H9 (cell line): ENCODE measurements at regions not wholly inside any gene's neighbourhood (a gene's known extent, or its start where the extent isn't known, plus 50 kb on each side); places are given as distances from the start of the nearest gene placed in this dataset.

ENCODE experiments used
- DNase-seq: peaks from one replicate; pipeline ENCODE4 v3.0.0-alpha.2; 2017
- H2AFZ ChIP-seq: one replicate; pipeline ENCODE4 v1.6.1; 2013; ENCODE audit warnings: mild to moderate bottlenecking, low read length, control low read depth, moderate library complexity
- H2AK5ac ChIP-seq: 2 replicates; pipeline ENCODE4 v1.6.1; 2013; ENCODE audit warnings: low read length, control low read depth, mixed read lengths; ENCODE audit not compliant: insufficient read length
- H2BK120ac ChIP-seq: one replicate; pipeline ENCODE4 v1.6.1; 2013; ENCODE audit warnings: low read depth, mild to moderate bottlenecking, low read length, control low read depth, inconsistent platforms; ENCODE audit not compliant: poor library complexity, severe bottlenecking
- H2BK12ac ChIP-seq: 2 replicates; pipeline ENCODE4 v1.6.1; 2013; ENCODE audit warnings: low read length, control low read depth, mixed read lengths, low read depth; ENCODE audit not compliant: insufficient read length
- H2BK15ac ChIP-seq: 2 replicates; pipeline ENCODE4 v1.6.1; 2013; ENCODE audit warnings: low read depth, low read length, control low read depth
- H2BK20ac ChIP-seq: one replicate; pipeline ENCODE4 v1.6.1; 2013; ENCODE audit warnings: low read depth, mild to moderate bottlenecking, low read length, control low read depth, inconsistent platforms; ENCODE audit not compliant: poor library complexity, severe bottlenecking
- H2BK5ac ChIP-seq: 2 replicates; pipeline ENCODE4 v1.6.1; 2013; ENCODE audit warnings: low read length, control low read depth, mixed read lengths; ENCODE audit not compliant: insufficient read length
- H3K14ac ChIP-seq: 2 replicates; pipeline ENCODE4 v1.6.1; 2013; ENCODE audit warnings: low read length, control low read depth; ENCODE audit not compliant: insufficient read depth
- H3K18ac ChIP-seq: 2 replicates; pipeline ENCODE4 v1.6.1; 2013; ENCODE audit warnings: low read depth, mild to moderate bottlenecking, mixed read lengths, low read length, control low read depth; ENCODE audit not compliant: insufficient read length
- H3K23ac ChIP-seq: 2 replicates; pipeline ENCODE4 v1.6.1; 2013; ENCODE audit warnings: low read length, control low read depth, mixed read lengths, low read depth; ENCODE audit not compliant: insufficient read length
- H3K23me2 ChIP-seq: 2 replicates; pipeline ENCODE4 v1.6.1; 2013; ENCODE audit warnings: low read depth, mild to moderate bottlenecking, mixed read lengths, low read length, control low read depth; ENCODE audit not compliant: insufficient read length, poor library complexity, severe bottlenecking
- H3K27ac ChIP-seq: 2 replicates; pipeline ENCODE4 v1.5.1; 2013; ENCODE audit warnings: low read length, control low read depth, mixed read lengths, low read depth; ENCODE audit not compliant: insufficient read length
- H3K27me3 ChIP-seq: 2 replicates; pipeline ENCODE4 v1.6.1; 2013; ENCODE audit warnings: low read length, control low read depth, inconsistent platforms; ENCODE audit not compliant: insufficient read depth
- H3K4ac ChIP-seq: 2 replicates; pipeline ENCODE4 v1.6.1; 2013; ENCODE audit warnings: low read depth, mild to moderate bottlenecking, control low read depth, inconsistent platforms, low read length, moderate library complexity
- H3K4me1 ChIP-seq: 2 replicates; pipeline ENCODE4 v1.6.1; 2013; ENCODE audit warnings: low read length, control low read depth, inconsistent platforms; ENCODE audit not compliant: insufficient read depth
- H3K4me2 ChIP-seq: 2 replicates; pipeline ENCODE4 v1.6.1; 2013; ENCODE audit warnings: low read length, control low read depth, mixed read lengths; ENCODE audit not compliant: insufficient read length, insufficient read depth
- H3K56ac ChIP-seq: 2 replicates; pipeline ENCODE4 v1.6.1; 2013; ENCODE audit warnings: low read depth, mild to moderate bottlenecking, mixed read lengths, low read length, control low read depth; ENCODE audit not compliant: insufficient read length
- H3K79me1 ChIP-seq: 2 replicates; pipeline ENCODE4 v1.6.1; 2013; ENCODE audit warnings: low read depth, mild to moderate bottlenecking, moderate library complexity, low read length, control low read depth, inconsistent platforms; ENCODE audit not compliant: insufficient read depth, poor library complexity, severe bottlenecking
- H3K79me2 ChIP-seq: 2 replicates; pipeline ENCODE4 v1.6.1; 2013; ENCODE audit warnings: low read length, control low read depth, inconsistent platforms; ENCODE audit not compliant: insufficient read depth
- H3K9ac ChIP-seq: 2 replicates; pipeline ENCODE4 v1.6.1; 2013; ENCODE audit warnings: low read length, control low read depth, mixed read lengths; ENCODE audit not compliant: insufficient read length; ENCODE audit errors: extremely low read depth
- H3K9me3 ChIP-seq: one replicate; pipeline ENCODE4 v1.6.1; 2013; ENCODE audit warnings: low read depth, low read length, inconsistent platforms; ENCODE audit not compliant: control insufficient read depth
- H3T11ph ChIP-seq: one replicate; pipeline ENCODE4 v1.6.1; 2013; ENCODE audit warnings: mild to moderate bottlenecking, low read length, control low read depth, inconsistent platforms
- H4K20me1 ChIP-seq: one replicate; pipeline ENCODE4 v1.6.1; 2013; ENCODE audit not compliant: control insufficient read depth, insufficient read length, insufficient read depth
- H4K5ac ChIP-seq: 2 replicates; pipeline ENCODE4 v1.6.1; 2013; ENCODE audit warnings: low read depth, mild to moderate bottlenecking, mixed read lengths, low read length, control low read depth; ENCODE audit not compliant: insufficient read length
- H4K8ac ChIP-seq: replicated peaks from 2 replicates; pipeline ENCODE4 v1.6.1; 2013; ENCODE audit warnings: low read length, control low read depth, mixed read lengths, low read depth; ENCODE audit not compliant: insufficient read length
- H4K91ac ChIP-seq: 2 replicates; pipeline ENCODE4 v1.6.1; 2013; ENCODE audit warnings: low read depth, mild to moderate bottlenecking, moderate library complexity, mixed read lengths, low read length, control low read depth; ENCODE audit not compliant: insufficient read length
- H3K27ac Mint-ChIP-seq, 3 experiments: 2 replicates in 2 of 3; 3 replicates in 1 of 3; pipeline ENCODE4 v1.8.0; 2020 to 2021; ENCODE audit warnings: mixed read lengths in 3 of 3, mild to moderate bottlenecking in 1 of 3, moderate library complexity in 1 of 3
- H3K27me3 Mint-ChIP-seq: 2 replicates; pipeline ENCODE4 v1.8.0; 2021; ENCODE audit warnings: low read depth, mild to moderate bottlenecking, moderate library complexity, mixed read lengths
- H3K36me3 Mint-ChIP-seq, 3 experiments: 2 replicates in 2 of 3; 3 replicates in 1 of 3; pipeline ENCODE4 v1.8.0; 2020 to 2021; ENCODE audit warnings: low read depth in 3 of 3, mixed read lengths in 3 of 3; ENCODE audit not compliant: insufficient read depth in 1 of 3
- H3K4me1 Mint-ChIP-seq, 2 experiments: 2 replicates each; pipeline ENCODE4 v1.8.0; 2020; ENCODE audit warnings: mixed read lengths in 2 of 2
- H3K4me3 Mint-ChIP-seq, 2 experiments: 2 replicates in 1 of 2; 3 replicates in 1 of 2; pipeline ENCODE4 v1.8.0; 2020 to 2021; ENCODE audit warnings: mild to moderate bottlenecking in 2 of 2, mixed read lengths in 2 of 2, moderate library complexity in 1 of 2
- H3K9me3 Mint-ChIP-seq, 2 experiments: 2 replicates in 1 of 2; 3 replicates in 1 of 2; pipeline ENCODE4 v1.8.0; 2020; ENCODE audit warnings: mild to moderate bottlenecking in 2 of 2, mixed read lengths in 2 of 2, moderate library complexity in 1 of 2
- WGBS: extraction: QIAGEN DNeasy Blood & Tissue Kit; methylation state at CpG from one replicate; pipeline ENCODE4 v1.1.7; 2013; ENCODE audit warnings: missing lambda C conversion rate, low lambda C conversion rate, mixed read lengths; ENCODE audit not compliant: insufficient read length; ENCODE audit errors: extremely low coverage; 5-methylcytosine and 5-hydroxymethylcytosine counted together
- TF ChIP-seq, protein P1 (sequence below): fragments of 200-600 bp; sonication (generic); conservative IDR thresholded peaks from 3 replicates; pipeline ENCODE4 v1.8.0; 2021; ENCODE audit warnings: antibody characterized with exemption, mild to moderate bottlenecking

DNA sequence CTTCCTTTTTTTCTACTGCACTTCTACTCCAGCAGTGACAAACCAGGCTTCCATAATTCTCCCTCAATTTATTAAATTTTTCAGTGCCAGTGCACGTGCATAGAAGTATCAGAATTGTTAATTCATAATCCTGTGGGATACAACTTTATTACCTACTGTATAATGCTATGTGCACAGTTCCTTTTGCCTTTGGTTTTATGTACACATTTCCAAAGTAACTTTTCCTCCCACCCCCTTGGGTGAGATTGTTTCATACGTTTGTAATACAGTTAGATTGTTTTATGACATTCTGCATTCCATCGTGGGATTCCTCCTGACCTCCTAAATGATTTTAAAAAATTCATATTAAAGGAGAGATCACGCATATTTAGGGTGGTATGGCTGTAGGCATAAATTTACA, 128.1 kb downstream of the TTC6 start:
- Histone ChIP-seq H3K14ac (no peak overlapping the region), H2BK5ac (no peak overlapping the region), H2BK15ac (no peak overlapping the region), H3K79me2 (no peaks in the 10 kb centered on the region), H4K91ac (no peak overlapping the region), H4K5ac (no peak overlapping the region), H2AK5ac (no peak overlapping the region), H3K4ac (no peak overlapping the region), H2BK20ac (no peak overlapping the region), H2BK120ac (no peak overlapping the region), H3K18ac (no peak overlapping the region), H3K9me3 (no peaks in the 10 kb centered on the region), H3K27me3 (no peaks in the 10 kb centered on the region), H3K23me2 (no peaks in the 10 kb centered on the region), H3K56ac (no peak overlapping the region), H4K8ac (no peak overlapping the region), H4K20me1 (no peaks in the 10 kb centered on the region), H3K27ac (no peak overlapping the region), H3T11ph (no peak overlapping the region), H3K4me1 (no peaks in the 10 kb centered on the region), H3K4me2 (no peak overlapping the region), H2BK12ac (no peak overlapping the region), H2AFZ (no peak overlapping the region), H3K79me1 (no peaks in the 10 kb centered on the region), H3K23ac (no peak overlapping the region), H3K9ac (no peak overlapping the region)
- Mint-ChIP-seq H3K4me1 (no peaks in the 10 kb centered on the region), H3K36me3 (no peaks in the 10 kb centered on the region), H3K27ac (no peak overlapping the region), H3K9me3 (no peaks in the 10 kb centered on the region), H3K27me3 (no peaks in the 10 kb centered on the region), H3K4me3 (no peak overlapping the region)
- WGBS, result no CpG with 5 or more reads among the region's 4 CpGs
- TF ChIP-seq, protein P1, sequence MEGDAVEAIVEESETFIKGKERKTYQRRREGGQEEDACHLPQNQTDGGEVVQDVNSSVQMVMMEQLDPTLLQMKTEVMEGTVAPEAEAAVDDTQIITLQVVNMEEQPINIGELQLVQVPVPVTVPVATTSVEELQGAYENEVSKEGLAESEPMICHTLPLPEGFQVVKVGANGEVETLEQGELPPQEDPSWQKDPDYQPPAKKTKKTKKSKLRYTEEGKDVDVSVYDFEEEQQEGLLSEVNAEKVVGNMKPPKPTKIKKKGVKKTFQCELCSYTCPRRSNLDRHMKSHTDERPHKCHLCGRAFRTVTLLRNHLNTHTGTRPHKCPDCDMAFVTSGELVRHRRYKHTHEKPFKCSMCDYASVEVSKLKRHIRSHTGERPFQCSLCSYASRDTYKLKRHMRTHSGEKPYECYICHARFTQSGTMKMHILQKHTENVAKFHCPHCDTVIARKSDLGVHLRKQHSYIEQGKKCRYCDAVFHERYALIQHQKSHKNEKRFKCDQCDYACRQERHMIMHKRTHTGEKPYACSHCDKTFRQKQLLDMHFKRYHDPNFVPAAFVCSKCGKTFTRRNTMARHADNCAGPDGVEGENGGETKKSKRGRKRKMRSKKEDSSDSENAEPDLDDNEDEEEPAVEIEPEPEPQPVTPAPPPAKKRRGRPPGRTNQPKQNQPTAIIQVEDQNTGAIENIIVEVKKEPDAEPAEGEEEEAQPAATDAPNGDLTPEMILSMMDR, result no peak
- DNase-seq, result no peak
